GM11168 (cell line): ENCODE measurements at regions not wholly inside any gene's neighbourhood (a gene's known extent, or its start where the extent isn't known, plus 50 kb on each side); places are given as distances from the start of the nearest gene placed in this dataset.

Experiments used
- in situ Hi-C: fragments of 300-500 bp; cut with MboI; formaldehyde crosslinking; loops from one replicate; pipeline ENCODE4 v1.12.0; 2022; ENCODE audit warnings: low sequenced_read_pairs; ENCODE audit not compliant: unreplicated experiment

DNA sequence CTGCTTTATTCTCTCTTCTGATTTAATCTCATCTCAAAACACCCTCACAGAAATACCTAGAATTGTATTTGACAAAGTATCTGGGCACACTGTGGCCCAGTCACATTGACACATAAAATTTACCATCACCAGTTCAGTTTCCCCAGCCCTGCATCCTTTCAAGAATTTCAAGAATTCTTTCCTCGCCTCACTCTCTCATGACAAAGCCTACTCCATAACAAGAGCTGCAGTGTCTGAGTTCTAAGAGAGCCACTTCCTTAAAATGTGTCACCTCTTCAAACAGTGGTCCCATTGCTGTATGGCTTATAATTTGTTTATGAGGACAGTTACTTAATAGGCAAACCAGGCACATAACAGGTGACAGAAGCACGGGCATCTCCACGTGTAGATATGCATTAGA lies 90.9 kb upstream of the STK39 start:
- in situ Hi-C loops = no loop called here

DNA sequence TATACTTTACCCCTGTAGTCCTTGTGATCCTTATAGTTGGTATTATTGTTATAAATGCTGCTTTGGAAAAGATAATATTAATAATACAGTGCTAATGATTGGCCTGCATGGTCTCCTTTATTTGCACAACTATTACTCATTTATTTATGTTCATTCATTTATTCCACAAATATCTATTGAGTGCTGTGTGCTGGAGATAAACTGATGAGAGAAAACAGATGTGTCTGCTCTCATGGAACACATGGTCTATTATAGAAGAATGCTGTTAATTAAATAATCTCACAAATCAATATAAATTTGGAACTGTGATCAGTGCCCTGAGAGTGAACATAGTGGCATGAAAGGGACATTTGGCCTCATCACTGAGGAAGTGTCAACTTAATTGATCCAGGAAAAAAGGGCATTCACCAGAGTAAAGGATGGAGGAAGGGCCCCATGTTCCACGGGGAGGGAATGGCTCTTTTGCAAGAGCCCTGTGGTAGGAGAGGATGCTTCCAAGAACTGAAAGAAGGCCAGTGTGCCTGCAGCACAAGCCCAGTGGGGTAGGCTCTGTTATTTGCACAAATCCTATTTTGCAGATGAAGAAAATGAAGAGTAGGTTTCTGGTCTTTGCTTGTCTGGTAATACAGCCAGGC lies 91.5 kb upstream of the STK39 start:
- in situ Hi-C loops = no loop called here

DNA sequence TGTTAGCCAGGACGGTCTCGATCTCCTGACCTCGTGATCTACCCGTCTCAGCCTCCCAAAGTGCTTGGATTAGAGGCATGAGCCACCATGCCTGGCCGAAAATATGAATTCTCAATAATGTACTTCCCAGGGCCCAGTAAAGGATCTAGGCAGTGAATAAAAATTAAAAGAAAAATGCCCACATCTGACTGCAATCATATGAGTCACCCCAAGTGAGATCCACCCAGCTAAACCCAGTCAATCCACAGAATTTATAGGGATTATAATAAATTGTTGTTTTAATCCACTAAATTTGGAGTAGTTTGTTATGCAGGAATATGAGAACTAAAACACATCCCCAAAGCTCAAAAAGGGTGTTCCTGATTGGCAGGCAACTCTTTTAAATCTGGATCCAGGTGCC lies 93.5 kb upstream of the STK39 start:
- in situ Hi-C loops = loop anchor here (10.0 kb wide), 1 partner anchor 574 kb away; no protein-coding TSS in a partner anchor

DNA sequence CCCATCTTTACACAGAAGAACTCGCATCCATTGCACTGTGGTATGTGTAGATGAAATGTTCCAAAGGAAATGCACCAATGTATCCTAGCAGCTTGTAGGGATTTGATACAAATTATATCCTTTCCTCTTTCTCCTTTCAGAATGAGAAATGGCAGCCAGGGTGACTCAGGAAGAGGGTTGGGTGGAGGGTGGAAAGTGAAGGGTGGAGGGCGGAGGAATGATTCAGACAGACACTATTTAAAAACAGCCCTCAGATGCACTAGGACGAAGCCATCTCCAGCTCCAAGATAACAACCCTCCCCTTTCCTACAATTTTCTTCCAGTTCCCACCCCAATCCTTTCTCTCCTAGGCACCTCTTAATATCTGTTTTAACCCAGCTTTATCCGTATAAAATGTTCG lies 96.2 kb upstream of the STK39 start:
- in situ Hi-C loops = loop anchor here (10.0 kb wide), 1 partner anchor 571 kb away; no protein-coding TSS in a partner anchor

DNA sequence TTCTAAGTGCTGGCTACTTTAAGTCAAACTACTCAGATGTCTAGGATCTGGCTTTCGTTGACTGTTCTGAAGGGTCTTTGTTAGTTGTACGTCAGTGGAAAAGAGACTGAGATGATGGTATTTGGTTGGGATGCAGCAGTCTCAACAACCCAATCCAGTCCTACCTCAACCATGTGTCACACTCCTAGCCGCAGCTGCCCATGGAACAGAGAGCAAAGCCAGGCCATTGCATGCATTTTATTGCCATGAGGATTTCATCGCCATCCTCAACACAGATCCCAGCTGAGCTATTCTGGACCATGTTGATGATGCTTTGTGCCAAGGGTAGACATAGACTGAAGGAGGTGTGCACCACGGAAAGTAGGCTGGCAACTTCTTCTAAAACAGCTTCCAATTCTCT lies 97.3 kb upstream of the STK39 start:
- in situ Hi-C loops = loop anchor here (5.0 to 10.0 kb wide), 2 partner anchors 343 to 570 kb away; no protein-coding TSS in a partner anchor

DNA sequence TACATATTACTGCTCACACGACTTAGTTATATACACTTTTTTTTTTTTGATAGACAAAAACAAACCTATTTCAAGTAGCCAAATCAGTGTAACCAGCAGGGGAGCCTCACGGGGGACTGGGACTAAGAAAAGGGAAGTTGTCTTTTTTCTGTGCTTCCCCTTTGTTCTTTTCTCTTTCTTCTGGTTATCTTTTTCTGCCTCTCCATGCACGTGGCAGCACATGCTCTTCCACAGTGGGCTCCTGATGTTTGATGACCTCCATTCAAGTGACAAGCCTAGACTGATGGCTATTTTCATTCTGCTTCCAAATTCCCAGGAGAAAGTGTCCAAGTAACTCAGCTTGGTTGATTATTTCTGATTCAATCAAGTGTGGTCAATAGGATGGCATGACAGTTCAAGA lies 98.2 kb upstream of the STK39 start:
- in situ Hi-C loops = loop anchor here (5.0 to 10.0 kb wide), 2 partner anchors 342 to 569 kb away; no protein-coding TSS in a partner anchor

DNA sequence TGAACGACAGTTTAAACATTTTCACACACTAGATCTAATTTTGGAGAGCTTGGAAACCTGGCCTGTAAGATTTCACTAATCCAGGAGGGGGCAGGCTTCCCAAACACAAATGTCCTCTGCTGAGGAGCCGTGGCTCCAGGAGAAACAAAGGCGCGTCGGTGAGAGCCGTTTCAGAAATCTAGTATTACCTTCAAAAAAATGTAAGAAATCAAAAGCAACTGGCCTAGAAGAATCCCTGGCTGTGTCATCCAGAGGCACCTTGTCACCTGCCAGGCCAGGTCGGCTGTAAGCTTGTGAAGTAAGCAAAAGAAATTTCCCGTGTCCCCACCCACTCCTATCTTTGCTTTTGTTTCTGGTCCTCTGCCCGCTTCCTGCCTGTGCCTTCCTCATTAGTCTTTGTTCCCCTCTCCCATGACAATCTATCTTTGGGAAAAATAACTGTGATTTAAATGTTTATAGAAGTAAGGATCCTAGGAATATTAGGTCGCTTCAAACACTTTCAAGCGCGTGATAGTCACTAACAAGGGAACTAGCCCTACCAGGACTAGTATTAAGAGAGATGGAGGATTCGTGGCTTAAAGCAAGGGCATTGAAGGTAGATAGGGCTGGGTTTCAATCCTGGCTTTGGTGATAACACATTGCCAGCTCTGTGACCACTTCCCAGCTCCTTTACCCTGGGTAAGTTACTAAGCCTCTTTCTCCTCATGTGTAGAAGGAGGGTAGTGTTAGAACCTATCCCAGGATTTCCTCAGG lies 99.5 kb upstream of the STK39 start:
- in situ Hi-C loops = loop anchor here (5.0 to 10.0 kb wide), 2 partner anchors 340 to 568 kb away; no protein-coding TSS in a partner anchor

DNA sequence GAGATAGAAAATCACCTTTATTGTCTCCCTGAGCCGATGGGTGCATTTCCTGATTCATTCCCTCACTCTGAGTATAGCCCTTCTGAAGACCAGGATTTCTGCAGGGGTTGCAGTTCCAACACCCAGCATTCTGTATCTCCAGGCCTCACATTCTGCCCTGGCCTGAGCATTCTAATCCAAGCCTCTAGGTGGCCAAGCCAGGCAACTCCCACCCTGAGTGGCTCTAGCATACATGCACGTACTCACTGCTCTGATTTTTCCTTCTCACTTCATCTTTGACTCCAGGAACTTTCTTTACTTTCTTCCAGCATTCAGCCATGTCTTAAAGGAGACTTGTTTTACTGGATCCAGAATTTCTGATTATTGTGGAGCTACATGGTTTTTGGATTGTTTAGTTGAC lies 100.7 kb upstream of the STK39 start:
- in situ Hi-C loops = loop anchor here (5.0 to 10.0 kb wide), 2 partner anchors 339 to 567 kb away; no protein-coding TSS in a partner anchor

DNA sequence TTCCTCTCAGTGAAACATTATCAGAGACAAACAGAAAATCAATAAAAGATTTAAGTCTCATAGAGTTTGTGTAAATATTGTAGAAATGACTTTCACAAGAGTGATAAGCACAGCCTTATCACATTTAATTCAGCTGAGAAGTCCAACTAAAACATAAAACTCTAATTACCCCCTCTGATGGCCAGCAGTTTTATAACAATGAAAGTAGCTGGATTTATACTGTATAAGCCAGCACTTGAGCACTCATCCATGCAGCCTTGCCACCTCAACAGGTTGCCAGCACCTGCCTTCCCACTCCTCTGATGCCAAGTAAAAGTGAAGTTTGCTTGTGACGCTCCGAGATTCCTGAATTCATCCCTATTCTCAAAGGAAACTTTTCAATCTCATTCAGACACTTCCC lies 103.0 kb upstream of the STK39 start:
- in situ Hi-C loops = loop anchor here (10.0 kb wide), 1 partner anchor 404 kb away; no protein-coding TSS in a partner anchor

DNA sequence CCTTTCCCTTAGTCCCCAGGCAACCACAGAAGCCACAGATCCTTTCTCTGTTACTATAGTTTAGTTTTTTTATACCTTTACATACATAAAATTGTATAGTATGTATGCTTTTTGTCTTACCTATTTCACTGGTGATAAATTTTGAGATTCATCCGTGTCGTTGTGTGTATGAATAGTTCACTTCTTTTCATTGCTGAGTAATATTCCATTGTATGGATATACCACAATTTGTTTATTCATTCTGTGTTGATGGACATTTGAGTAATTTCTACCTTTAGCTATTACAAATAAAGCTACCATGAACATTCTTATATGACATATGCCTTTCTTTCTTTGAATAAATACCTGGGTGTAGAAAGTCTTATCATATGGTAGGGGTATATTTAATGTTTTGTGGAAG lies 102.8 kb upstream of the CERS6 start:
- in situ Hi-C loops = loop anchor here (10.0 kb wide), 1 partner anchor 402 kb away; no protein-coding TSS in a partner anchor

DNA sequence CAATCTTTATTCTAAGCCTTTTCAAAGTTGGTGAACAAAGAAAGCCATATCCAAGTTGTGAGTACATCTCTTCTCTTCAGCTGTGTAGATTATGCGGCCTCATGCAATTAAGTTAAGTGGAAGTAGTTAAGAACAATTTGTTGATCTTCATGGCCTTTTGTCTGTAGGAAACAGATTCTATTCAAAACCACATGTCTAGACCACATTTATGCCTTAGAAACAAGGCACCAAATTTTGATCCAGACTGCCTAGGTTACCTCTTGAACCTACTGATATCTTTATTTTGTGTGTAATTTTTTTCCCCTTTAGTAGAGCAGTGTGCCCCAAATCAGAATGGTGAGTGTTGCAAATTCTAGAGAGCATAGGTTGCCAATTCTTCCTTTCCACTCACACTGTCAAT lies 101.6 kb upstream of the CERS6 start:
- in situ Hi-C loops = loop anchor here (10.0 kb wide), 1 partner anchor 400 kb away; no protein-coding TSS in a partner anchor

DNA sequence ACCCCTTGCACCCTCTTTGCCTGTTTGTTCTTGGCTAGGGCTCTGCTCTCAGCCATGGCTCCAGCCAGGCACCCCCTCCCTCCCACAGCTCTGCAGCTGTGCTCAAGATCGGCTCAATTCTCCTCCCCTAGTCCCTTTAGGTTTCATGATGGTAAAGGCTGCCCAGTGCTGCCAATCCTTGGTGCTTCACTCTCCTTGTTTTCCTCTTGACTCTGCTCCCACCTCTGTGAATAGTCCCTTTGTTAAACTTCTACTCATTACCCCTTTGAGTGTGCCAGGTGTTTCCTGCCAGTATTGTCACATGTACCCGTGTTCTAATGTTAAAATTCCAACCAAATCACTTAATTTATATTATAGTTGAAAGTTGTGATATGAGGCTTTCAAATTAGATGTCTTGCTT lies 101.0 kb upstream of the CERS6 start:
- in situ Hi-C loops = loop anchor here (10.0 kb wide), 1 partner anchor 400 kb away; no protein-coding TSS in a partner anchor

DNA sequence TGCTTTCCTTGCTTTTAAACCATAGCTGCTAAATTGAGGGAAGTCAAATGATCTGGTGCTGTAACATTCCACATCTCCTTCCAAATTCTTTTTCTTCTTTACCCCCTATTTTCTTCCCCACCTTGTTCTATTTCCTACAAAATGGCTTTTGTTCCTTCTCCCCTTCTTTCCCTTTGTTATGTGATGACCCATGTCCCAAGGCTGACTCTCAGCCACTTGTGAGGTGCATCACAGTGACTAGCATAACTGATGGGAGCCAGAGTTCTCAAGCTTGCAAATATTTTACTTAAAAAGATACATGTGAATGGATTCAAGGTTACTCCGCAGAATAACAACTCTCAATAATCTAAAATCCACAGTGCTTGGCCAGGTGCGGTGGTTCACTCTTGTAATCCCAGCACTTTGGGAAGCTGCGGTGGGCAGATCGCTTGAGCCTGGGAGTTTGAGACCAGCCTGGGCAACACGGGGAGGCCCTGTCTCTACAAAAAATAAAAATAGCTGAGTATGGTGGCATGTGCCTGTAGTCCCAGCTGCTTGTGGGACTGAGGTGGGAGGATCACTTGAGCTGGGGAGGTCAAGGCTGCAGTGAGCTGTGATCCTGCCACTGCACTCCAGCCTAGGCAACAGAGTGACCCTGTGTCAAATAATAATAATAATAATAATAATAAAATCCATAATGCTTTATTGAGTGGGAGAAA lies 100.1 kb upstream of the CERS6 start:
- in situ Hi-C loops = loop anchor here (10.0 kb wide), 1 partner anchor 399 kb away; no protein-coding TSS in a partner anchor

DNA sequence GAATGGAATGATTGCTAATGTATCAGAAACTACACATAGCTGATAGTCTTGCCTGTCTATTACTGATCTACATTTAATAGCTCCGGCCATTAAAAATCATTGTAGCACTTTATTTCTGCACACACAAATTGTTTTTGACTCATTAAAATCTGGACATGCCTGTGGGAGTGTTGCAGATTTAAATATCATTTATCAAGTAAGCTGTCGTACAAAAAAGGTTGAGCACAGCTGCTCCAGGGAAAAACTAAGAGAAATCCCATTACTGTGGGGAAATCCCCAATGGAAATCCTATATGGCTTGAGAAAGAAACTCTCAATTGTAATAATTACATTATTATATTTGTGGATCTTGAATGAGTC lies 99.6 kb upstream of the CERS6 start:
- in situ Hi-C loops = loop anchor here (10.0 kb wide), 1 partner anchor 398 kb away; no protein-coding TSS in a partner anchor

DNA sequence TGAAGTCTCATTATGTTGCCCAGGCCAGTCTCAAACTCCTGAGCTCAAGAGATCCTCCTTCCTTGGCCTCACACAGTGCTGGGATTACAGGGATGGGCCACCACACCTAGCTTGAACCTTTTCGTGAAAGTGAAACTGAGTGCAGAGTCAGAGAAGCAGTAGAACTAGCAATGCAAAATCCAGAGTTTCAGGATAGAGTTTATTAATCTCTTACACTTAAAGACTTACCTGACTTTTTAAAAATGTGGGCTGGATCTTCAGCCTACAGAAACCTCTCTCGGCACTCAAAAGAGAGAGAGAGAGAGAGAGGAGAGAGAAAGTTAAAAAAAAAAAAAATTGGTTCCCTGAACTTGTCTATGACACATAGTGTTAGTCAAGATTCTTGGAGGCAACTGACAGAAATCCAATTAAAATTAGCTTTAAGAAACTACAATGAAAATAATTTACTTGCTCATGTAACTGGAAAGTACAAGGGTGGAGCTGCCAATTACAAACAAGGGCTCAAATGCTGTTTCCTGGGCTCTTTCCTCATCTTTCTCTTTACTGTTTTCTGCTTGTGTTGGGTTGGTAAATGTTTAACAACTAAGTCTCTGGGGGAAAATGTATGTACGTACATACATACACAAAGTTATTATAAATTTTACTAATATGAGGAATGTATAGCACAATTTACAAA lies 98.1 kb upstream of the CERS6 start:
- in situ Hi-C loops = loop anchor here (10.0 kb wide), 1 partner anchor 397 kb away; no protein-coding TSS in a partner anchor

DNA sequence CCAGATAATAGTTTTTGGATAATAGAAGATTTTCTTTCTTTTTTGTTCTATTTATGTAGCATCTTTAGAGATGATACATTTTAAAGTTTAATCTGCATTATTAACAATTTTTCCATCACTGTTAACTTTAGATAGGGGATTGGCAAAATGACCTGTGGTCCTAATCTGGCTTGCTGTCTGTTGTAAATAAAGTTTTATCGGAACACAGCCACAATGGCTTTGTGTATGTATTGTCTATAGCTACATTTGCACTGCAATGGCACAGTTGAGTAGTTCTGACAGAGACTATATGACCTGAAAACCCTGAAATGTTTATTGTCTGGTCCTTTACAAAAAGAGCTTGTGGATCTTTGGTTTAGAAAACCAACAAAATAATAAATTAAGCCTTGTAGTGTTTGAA lies 97.0 kb upstream of the CERS6 start:
- in situ Hi-C loops = loop anchor here (10.0 kb wide), 1 partner anchor 396 kb away; no protein-coding TSS in a partner anchor

DNA sequence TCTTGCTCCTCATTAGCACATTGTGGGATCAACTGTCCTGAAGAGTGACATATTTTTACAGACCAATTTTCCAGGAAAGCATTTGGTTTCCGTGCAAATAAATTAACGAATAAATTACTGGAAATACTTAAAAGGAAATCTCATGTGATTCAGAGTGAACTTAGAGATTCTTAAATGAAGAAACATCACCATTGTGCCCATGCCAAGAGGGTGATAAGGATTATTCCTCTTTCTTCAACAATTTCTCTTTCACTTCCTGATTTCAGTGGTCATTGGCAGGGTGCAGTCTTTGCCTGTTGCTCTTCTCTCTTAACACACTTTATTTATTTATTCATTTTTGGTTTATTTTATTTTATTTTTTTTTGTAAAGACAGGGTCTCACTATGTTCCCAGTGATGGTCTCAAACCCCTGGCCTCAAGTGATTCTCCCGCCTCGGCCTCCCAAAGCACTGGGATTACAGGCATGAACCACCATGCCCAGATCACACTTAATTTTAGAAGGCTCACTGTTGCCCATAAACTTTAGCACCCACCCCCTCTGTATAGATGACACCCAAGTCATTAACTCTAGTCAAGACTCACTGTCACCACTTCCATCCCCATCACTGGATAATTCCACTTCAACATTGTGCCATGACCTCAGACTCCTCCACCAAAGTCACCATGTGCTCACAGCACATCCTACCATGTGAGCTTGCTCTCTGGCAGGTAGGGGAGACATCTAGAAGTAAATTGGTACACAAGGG lies 92.6 kb upstream of the CERS6 start:
- in situ Hi-C loops = no loop called here

DNA sequence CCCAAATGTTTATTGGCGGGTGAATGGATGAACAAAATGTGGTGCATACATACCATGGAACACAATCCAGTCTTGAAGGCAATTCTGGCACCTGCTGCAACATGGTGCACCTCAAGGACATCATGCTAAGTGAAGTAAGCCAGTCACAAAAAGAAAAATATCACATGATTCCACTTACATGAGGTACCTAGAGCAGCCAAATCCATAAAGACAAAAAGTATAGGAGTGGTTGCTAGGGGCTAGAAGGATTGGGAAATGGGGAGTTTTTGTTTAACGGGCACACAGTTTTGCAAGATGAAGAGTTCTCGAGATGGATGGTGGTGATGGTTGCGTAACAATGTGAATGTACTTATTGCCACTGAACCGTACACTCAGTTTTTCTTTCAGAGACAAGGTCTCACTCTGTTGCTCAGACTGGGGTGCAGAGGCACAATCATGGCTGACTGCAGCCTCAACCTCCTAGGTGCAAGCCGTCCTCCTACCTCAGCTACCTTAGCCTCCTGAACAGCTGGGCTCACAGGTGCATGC lies 90.9 kb upstream of the CERS6 start:
- in situ Hi-C loops = no loop called here

DNA sequence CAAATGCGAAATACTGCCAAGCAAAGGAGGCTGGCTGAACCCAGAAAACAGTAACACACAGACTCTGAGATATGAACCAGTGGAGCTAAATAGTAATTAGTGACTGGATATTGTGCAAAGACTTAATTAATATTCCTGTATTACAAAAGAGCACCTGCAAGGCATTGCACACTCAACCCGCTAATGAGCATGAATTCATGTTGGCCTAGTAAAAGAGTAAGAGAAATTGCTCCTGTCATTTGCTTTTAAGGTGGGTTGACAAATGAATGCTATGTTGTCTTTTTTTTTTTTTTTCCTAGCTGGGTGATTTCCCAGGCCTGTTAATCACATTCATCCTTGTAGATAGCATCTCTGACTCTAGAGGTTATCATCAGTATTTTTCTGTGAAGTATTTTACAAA lies 87.0 kb upstream of the CERS6 start:
- in situ Hi-C loops = no loop called here
